SK-N-MC (cell line): ENCODE measurements at regions not wholly inside any gene's neighbourhood (a gene's known extent, or its start where the extent isn't known, plus 50 kb on each side); places are given as distances from the start of the nearest gene placed in this dataset.

Source experiments
- EZH2 ChIP-seq: fragments of 200-600 bp; sonication (generic); IDR thresholded peaks from one replicate; pipeline ENCODE4 v1.6.1; 2017; ENCODE audit warnings: antibody characterized with exemption
- FOXP2 ChIP-seq: optimal IDR thresholded peaks from 2 replicates; pipeline ENCODE3; 2011; ENCODE audit warnings: mild to moderate bottlenecking, moderate library complexity; ENCODE audit not compliant: insufficient read depth; ENCODE audit errors: extremely low read length, control extremely low read depth
- POLR2AphosphoS5 ChIP-seq: IDR thresholded peaks from 2 replicates; pipeline ENCODE4 v1.6.1; 2012; ENCODE audit warnings: mild to moderate bottlenecking, low read depth, low read length, borderline replicate concordance

- TF ChIP-seq EZH2 (no peak), POLR2AphosphoS5 (no peak), FOXP2 (no peak)
These were observed 1019.4 kb upstream of the CDH2 start for GRCh38 chr18:29196307-29196706.
